ENCODE measurements at regions not wholly inside any gene's neighbourhood (a gene's known extent, or its start where the extent isn't known, plus 50 kb on each side); places are given as distances from the start of the nearest gene placed in this dataset.
"Not testable (repeated sequence)": the region's sequence is repeated elsewhere in the genome, so short reads cannot be mapped to it uniquely, and the experiment has no call there.

DNA sequence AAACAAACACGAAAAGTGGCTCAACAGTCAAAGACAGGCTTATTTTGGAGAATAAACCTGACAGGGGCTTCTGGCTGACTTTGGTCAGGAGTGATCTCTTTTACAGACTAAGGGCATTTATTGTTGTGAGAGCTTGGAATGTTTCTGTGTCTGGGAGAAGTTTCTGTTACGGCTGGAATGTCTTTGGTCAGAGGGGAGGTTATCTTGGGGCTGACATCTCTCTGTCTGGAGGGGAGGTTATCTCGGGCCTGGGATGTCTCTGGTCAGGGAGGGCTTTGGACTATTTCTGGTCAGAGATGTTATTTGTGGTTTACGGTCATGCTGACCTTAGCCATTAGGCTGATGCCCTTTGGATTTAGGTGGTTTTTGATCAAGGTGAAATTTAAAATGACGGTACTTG, 345.5 kb upstream of the FSIP2 start:
- no peak for ATAC-seq

DNA sequence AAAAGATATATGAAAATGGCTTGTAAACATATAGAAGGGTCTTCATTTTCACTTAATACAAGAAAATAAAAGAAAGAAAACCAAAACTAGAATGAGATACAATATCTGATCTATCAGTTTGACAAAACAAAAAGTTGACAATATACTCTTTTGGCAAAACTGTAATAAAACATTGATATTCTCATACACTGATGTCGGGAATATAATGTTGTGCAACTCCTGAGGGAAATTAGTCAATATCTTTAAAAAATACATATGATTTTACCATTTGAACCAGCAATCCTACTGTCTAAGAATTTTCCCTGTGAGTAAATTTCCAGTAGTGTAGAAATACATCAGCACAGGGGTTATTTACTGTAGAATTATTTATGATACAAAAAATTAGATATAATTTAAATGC, 336.1 kb upstream of the FSIP2 start:
- no peak for ATAC-seq

DNA sequence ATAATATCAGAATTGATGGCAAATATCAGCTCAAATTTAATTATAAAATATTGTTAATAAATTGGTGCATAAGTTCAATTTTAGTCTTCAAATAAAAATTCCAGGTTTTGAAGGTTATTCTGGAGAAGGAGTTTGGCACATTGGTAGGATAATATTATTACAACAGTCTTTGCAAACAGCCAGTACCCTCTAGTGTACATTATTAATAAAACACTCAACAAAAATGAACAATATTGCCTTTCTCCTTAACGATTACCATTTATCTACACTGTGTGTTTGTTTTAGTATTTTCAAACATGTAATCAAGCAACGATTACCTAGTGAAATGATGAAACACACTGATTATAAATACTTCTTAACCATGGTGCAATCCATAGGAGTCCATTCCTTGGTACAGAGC, 334.0 kb upstream of the FSIP2 start:
- no peak for ATAC-seq

GRCh38 chr2:185417111-185417510, 321.5 kb upstream of the FSIP2 start:
- ATAC-seq, result no peak

DNA sequence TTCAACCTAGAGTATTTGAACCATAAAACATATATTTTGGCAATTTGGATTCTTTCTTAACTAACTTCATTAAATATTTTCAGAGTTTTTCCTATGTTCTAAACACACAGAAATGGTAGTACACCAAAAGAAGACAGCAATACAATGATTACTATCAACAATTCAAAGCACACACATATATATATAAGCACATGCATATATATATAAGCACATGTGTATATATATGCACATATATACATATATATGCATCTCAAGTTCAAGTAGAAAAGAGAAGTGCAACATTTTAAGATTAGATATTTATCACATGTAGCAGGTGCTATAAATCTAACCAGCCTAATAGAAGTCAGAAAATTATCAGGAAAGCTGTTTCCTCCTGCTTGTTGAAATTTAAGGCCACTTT, 320.9 kb upstream of the FSIP2 start:
- no peak for ATAC-seq

- ATAC-seq, result not testable (repeated sequence)
Observed at GRCh38 chr2:185424958-185425629, 313.5 kb upstream of the FSIP2 start.

DNA sequence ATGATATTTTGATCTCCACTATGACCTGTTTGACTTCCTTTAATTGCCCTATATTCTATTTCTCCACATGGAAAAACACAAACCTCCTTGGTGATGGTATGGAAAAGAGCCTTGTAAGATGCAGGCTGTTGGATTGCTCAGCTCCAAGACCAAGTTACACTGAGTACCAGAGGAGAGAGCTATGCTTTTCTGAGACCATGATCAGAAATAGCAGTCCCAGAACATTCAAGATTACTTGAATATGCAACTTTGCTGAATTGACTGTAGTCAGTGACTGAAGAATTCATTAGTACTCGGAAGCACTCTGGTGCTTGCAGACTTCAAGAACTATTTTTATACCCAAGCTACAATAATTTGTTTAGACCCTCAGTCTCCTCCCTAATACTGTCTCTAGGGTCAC, 310.6 kb upstream of the FSIP2 start:
- no peak for ATAC-seq

- no peak for ATAC-seq
Observed at GRCh38 chr2:185433824-185434223, 304.8 kb upstream of the FSIP2 start.

GRCh38 chr2:185436787-185437372, 301.7 kb upstream of the FSIP2 start:
- peak; percentile 92 for ATAC-seq

GRCh38 chr2:185441486-185442005, 297.1 kb upstream of the FSIP2 start:
- ATAC-seq, result no peak

DNA sequence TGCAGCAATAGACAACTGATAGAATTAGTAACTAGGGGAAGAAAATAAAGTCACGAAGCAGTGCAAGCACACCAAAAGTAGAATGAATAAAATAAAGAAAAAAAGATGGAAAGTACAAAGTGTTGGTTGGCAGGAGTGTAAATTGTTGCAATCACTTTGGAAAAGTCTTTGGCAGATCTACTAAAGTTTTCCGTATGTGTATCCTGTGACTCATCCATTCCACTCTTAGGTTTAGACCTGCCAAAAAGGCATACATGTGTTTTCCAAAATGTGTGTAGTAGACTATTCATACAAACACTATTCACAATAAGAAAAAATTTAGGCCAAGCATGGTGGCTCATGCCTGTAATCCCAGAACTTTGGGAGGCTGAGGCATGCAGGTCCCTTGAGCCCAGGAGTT, 282.1 kb upstream of the FSIP2 start:
- ATAC-seq, result peak; percentile 61

GRCh38 chr2:185463481-185463880, 275.1 kb upstream of the FSIP2 start:
- no peak for ATAC-seq

DNA sequence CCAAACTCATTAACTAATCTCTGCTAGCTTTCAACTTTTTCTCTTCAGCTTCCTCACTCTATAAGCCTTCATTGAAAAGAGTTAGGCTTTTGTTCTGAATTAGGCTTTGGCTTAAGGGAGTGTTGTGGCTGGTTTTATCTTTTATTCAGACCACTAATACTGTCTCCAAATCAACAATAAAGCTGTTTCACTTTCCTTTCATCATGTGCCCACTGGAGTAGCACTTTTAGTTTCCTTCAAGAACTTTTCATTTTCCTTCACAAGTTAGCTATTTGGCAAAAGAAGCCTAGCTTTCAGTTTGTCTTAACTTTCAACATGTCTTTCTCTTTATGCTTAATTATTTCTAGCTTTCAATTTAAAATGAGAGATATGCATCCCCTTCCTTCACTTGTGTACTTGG, 271.7 kb upstream of the FSIP2 start:
- no peak for ATAC-seq

DNA sequence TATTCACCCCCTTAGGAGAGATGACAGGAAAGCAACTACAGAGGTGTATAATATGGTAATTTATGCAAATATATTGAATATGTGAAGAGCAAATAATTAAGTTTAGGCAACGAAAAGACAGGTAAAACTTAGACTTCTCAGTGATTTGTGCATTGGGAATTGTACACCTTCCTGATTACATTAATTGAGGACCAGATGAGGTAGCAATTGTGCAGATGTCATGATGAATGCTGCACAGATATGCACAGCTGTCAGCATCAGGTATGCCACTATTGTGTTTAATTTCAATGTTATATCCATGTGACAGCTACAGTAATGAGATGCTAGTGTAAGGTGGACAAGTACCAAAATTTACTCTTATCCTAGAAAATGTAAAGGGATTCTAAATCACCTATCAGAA, 267.2 kb upstream of the FSIP2 start:
- no peak for ATAC-seq

DNA sequence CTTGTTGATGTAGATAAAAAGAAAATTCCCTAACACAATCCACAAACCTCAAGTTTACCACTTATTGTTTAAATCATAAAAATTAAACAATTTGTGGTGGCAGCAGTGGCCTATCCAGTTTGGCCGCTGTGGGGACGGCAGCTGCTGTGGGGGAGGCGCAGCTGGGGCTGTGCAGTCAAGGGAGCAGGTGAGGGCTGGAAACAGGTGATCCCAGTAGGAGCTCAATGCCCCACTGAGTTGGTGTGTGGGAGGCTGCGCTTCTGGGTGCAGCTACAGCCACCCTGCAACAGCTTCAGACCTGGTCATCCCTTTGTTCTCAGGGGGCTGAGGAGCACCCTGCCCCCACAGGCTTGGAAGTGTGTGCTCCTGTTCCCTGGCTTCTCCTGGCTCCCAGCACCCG, 266.0 kb upstream of the FSIP2 start:
- ATAC-seq, result no peak

DNA sequence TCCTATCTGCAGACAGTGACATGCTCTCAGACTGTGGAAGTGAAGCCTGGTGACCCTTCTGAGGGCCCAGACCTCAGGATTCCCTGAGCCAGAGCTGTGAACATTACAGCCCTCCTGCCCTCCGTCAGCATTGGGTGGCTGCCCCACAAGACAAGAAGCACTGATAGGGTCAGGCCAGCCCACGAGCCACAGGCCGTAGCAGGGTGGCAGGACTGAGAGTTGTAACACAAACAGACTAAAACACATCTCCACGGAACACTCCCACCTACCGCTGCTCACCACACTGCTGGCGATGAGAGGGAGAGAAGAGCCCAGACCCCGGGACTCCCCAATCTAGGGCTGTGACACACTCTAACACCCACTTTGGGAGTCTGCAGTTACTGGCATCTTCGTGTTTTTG, 264.8 kb upstream of the FSIP2 start:
- no peak for ATAC-seq

- ATAC-seq, result no peak
Observed at GRCh38 chr2:185475914-185476313, 262.7 kb upstream of the FSIP2 start.

DNA sequence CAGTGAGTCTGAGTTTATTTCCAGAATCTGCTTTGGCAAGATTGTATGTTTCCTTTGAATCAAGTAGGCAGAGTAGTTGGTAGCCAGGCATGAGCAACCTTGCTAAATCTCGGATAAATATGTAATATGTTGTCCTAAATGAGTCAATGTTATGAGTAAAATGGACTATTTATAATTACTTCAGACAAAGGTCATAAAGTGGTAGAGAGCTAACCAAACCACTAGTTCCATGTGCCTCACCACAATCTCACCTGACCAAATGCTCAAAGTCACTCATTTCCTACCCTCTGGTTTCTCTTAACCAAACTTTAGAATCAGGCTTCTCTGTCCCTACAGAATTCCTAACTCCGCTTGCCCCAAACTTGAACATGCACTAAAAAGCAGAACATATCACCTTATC, 261.2 kb upstream of the FSIP2 start:
- no peak for ATAC-seq

GRCh38 chr2:185484602-185485001, 254.0 kb upstream of the FSIP2 start:
- ATAC-seq, result no peak

DNA sequence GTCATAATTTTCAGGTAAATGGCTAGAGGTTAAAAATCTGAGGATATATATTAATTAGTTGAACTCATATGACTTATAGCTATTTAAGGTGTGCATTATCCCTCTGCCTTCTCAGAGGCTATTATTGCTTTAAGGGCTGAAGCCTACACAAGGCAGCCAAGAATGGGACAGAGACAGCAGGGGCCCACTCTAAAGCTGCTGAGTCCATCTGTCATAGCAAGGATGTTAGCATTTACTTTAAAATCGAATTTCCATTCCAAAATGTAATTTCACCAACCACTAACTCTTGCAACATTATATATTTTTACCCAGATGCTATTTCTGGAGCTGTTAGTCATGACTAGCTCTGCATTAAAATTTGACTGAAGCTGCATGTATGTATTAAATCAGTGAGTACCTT, 236.3 kb upstream of the FSIP2 start:
- ATAC-seq, result no peak

- ATAC-seq, result peak; percentile 25
Observed at GRCh38 chr2:185507719-185508118, 230.9 kb upstream of the FSIP2 start.

- no peak for ATAC-seq
Observed at GRCh38 chr2:185510060-185510459, 228.5 kb upstream of the FSIP2 start.

DNA sequence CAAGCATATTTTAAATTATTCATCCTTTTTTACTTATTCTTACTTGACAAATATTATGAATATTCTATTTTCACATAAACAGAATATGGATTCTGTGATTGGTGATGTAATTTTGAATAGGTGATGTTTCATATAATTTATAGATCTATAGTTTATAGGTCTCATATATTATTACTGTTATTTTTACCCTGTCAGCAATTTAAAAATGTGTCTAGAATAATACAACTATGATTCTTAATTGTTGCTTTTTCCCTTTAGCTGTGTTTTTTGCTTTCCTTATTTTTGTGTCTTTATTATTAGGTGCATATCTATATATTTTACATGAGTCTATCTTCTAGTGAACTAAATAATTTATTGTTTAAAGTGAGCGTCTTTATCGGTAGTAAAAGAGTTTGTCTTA, 226.7 kb upstream of the FSIP2 start:
- ATAC-seq, result no peak

- ATAC-seq, result no peak
Observed at GRCh38 chr2:185522472-185522871, 216.1 kb upstream of the FSIP2 start.

GRCh38 chr2:185524242-185524641, 214.4 kb upstream of the FSIP2 start:
- ATAC-seq, result not testable (repeated sequence)

Data from esophagus mucosa (tissue), 1 donor.